Activated CD4-positive, alpha-beta T cell treated with anti-CD3 and anti-CD28 coated beads, Interleukin-2, amount 10 ng/mL, durations not matched to agents 24 days and 14 days (primary cell): ENCODE measurements at regions not wholly inside any gene's neighbourhood (a gene's known extent, or its start where the extent isn't known, plus 50 kb on each side); places are given as distances from the start of the nearest gene placed in this dataset.
A peak's percentile ranks its signal among the peaks of the same experiment; 100 is the strongest.

Source experiments
- DNase-seq: peaks from one replicate; pipeline ENCODE4 v3.0.0; 2022
- H3K27ac Mint-ChIP-seq: one replicate; pipeline ENCODE4 v1.8.0; 2022; ENCODE audit warnings: mild to moderate bottlenecking, mixed read lengths
- H3K27me3 Mint-ChIP-seq: one replicate; pipeline ENCODE4 v1.8.0; 2022; ENCODE audit warnings: mixed read lengths
- H3K36me3 Mint-ChIP-seq: one replicate; pipeline ENCODE4 v1.8.0; 2022; ENCODE audit warnings: low read depth, mild to moderate bottlenecking, mixed read lengths
- H3K4me1 Mint-ChIP-seq: one replicate; pipeline ENCODE4 v1.8.0; 2021; ENCODE audit warnings: mixed read lengths
- H3K4me3 Mint-ChIP-seq: one replicate; pipeline ENCODE4 v1.8.0; 2022; ENCODE audit warnings: mild to moderate bottlenecking, moderate library complexity, mixed read lengths
- H3K9me3 Mint-ChIP-seq: one replicate; pipeline ENCODE4 v1.8.0; 2021; ENCODE audit warnings: mixed read lengths
- intact Hi-C: fragments of 100-400 bp; cut with micrococcal nuclease; formaldehyde crosslinking; loops from one replicate; pipeline ENCODE4 v1.15.1; 2023

DNA sequence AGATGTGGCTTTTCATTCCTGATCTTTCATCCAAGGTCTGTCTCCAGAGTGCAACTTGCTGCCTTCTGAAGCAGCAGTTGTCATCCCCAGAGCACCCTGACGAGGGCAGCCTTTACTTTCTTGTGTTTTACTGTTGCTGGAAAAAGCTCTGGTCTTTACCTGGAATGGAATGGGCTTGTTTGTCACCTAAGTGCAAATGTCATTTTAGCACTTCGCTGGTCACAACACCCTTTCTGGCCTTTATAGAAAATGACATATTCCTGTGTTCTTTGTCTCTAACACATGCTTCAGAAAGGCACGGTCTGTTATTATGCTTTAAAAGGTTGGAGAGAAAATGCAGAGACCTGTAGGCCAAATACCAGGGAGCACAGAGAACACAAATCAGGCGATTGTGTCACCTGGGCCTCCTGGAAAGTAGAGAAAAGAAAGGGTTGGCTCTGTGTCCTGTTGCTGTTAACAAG is 332.7 kb upstream of the IGFBP7 start:
- Mint-ChIP-seq H3K4me1 (no peaks in the 10 kb centered on the region), H3K36me3 (no peaks in the 10 kb centered on the region), H3K27me3 (no peaks in the 10 kb centered on the region), H3K9me3 (no peaks in the 10 kb centered on the region), H3K4me3 (no peak overlapping the region), H3K27ac (no peak overlapping the region)
- intact Hi-C loops, result no loop called here
- peak; percentile 58 for DNase-seq

DNA sequence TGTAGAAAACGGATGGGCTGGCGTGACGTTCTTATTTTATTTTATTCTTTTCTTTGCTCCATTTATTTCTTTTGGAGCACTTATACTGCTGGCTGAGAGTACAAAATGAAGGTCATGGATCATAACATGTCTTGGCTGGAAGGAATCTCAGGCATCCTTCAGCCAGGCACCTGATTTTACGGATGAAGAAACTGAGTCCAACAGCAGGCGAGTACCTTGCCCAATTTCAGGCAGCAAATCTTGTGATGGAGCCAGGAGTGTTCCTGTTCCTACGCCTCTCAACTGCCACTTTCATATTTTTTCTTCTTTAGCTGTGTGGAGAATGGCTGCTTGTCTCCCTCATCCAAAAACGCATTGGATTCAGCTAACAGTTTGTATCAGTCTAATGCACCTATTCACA is 332.1 kb upstream of the IGFBP7 start:
- Mint-ChIP-seq H3K27ac (no peak overlapping the region), H3K9me3 (no peaks in the 10 kb centered on the region), H3K4me3 (no peak overlapping the region), H3K36me3 (no peaks in the 10 kb centered on the region), H3K4me1 (no peaks in the 10 kb centered on the region), H3K27me3 (no peaks in the 10 kb centered on the region)
- intact Hi-C loops, result no loop called here
- DNase-seq, result no peak

DNA sequence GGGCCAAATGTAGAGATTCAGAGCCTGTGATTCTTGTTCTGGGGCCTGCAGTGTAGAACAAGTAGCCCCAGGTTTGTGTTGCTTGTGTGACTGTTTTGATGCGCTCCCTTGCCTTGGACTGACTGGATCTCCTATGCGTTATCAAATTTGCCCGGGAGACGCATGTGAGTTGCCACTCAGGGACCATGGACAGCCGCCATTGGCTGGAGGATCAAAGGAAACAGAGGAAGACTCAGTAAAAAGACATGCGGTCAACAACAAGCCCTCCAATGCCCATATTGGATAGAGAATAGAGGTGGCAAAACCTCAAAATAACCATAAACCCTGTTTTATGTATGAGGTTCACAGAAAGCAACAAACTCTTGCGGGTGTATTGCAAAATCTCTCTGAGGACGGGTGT is 327.5 kb upstream of the IGFBP7 start:
- no peaks in the 10 kb centered on the region for H3K4me1 Mint-ChIP-seq
- H3K9me3 Mint-ChIP-seq, result no peaks in the 10 kb centered on the region
- H3K36me3 Mint-ChIP-seq, result no peaks in the 10 kb centered on the region
- no peak for DNase-seq
- no peak overlapping the region for H3K4me3 Mint-ChIP-seq
- intact Hi-C loops, result no loop called here
- no peak overlapping the region for H3K27ac Mint-ChIP-seq
- no peaks in the 10 kb centered on the region for H3K27me3 Mint-ChIP-seq

DNA sequence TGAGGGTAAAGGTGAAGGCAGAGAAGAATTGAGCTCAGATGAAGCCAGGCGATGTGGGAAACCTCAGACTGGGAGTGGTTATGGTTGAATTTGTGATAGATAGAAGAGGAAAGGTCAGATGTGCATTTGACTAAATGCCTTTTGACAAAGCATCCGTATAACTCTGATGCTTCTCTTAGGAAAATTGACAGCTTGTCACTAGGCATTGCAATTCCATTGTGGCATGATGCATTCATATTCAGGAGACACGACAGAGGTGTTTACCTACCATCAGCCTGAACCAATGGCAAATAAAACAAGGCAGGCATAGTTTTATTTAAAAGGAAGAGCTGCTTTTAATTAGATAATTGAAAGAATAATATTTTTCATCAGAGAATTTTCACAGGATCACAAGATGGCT is 325.1 kb upstream of the IGFBP7 start:
- H3K36me3 Mint-ChIP-seq, result no peaks in the 10 kb centered on the region
- intact Hi-C loops, result no loop called here
- no peaks in the 10 kb centered on the region for H3K4me1 Mint-ChIP-seq
- H3K27me3 Mint-ChIP-seq, result no peaks in the 10 kb centered on the region
- H3K4me3 Mint-ChIP-seq, result no peak overlapping the region
- H3K27ac Mint-ChIP-seq, result no peak overlapping the region
- no peaks in the 10 kb centered on the region for H3K9me3 Mint-ChIP-seq
- no peak for DNase-seq

DNA sequence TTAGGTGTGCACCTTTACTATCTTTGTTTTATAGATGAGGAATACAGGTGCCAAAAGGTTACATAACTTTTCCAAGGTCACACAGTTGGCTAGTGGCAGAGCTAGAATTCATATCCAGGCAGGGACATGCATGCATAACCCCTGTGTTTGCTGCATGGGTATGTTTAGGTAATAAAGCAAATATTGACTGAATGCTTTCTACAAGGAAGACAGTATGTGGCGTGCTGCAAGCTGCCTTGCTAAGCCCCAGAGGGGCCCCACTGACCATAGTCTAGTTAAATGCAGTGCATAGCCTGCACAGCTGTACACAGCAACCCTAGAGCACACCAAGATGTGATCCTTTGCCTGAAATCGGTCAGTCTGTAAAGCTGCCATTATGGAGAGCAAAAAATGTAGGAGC is 320.5 kb upstream of the IGFBP7 start:
- no peaks in the 10 kb centered on the region for H3K4me1 Mint-ChIP-seq
- H3K36me3 Mint-ChIP-seq, result no peaks in the 10 kb centered on the region
- H3K4me3 Mint-ChIP-seq, result no peak overlapping the region
- H3K27ac Mint-ChIP-seq, result no peak overlapping the region
- no peaks in the 10 kb centered on the region for H3K27me3 Mint-ChIP-seq
- no peak for DNase-seq
- intact Hi-C loops, result no loop called here
- no peaks in the 10 kb centered on the region for H3K9me3 Mint-ChIP-seq

DNA sequence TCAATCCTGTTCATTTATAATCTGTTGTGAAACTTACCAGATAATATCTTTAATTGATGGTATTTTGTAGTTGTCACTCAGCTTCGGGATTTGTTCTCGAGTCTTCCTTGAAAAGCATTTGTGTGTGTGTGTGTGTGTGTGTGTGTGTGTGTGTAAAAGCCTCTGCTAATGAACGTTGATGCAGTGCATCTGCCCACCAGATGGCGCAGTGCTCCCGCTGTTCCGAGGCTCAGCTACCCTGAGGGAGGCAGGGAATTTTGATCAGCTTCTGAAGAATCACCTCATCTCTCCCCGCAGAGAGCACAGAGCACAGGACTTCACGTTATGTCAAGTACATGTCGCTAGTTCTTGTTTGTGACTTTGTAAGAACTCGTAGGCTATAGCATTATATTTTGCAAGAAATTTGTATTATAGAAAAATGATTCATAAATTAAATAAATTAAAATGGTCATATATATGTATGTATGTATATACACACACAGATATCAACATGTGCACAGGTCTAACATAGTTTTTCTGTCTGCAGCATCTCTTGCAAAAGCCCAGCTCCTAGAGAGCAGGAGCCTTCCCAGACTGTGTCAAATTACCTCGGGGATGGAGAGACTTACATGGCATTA is 316.7 kb upstream of the IGFBP7 start:
- no peak overlapping the region for H3K27ac Mint-ChIP-seq
- H3K27me3 Mint-ChIP-seq, result no peaks in the 10 kb centered on the region
- no peaks in the 10 kb centered on the region for H3K9me3 Mint-ChIP-seq
- intact Hi-C loops, result loop anchor here (2.0 kb wide), 1 partner anchor 262 kb away; no protein-coding TSS in a partner anchor
- no peaks in the 10 kb centered on the region for H3K36me3 Mint-ChIP-seq
- H3K4me3 Mint-ChIP-seq, result no peak overlapping the region
- peak; percentile 78 for DNase-seq
- H3K4me1 Mint-ChIP-seq, result no peaks in the 10 kb centered on the region

DNA sequence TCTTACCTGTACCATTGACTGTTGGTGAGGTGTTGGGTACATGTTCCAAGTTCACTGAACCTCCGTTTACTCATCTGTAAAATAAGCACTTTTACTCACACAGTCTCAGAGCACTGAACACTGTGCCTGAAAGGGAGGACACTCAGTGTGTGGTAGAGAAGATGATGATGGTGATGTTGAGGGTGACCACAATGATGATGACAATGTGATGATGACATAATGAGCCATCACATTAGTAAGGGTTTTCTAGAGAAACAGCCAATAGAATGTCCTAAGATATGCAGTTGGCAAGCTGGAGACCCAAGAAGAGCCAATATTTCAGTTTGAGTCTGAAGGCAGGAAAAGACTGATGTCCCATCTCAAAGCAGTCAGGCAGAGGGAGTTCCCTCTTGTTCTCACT is 315.4 kb upstream of the IGFBP7 start:
- H3K27me3 Mint-ChIP-seq, result no peaks in the 10 kb centered on the region
- DNase-seq, result no peak
- no peaks in the 10 kb centered on the region for H3K4me1 Mint-ChIP-seq
- H3K36me3 Mint-ChIP-seq, result no peaks in the 10 kb centered on the region
- H3K9me3 Mint-ChIP-seq, result no peaks in the 10 kb centered on the region
- H3K4me3 Mint-ChIP-seq, result no peak overlapping the region
- intact Hi-C loops, result loop anchor here (2.0 kb wide), 1 partner anchor 261 kb away; no protein-coding TSS in a partner anchor
- H3K27ac Mint-ChIP-seq, result no peak overlapping the region

DNA sequence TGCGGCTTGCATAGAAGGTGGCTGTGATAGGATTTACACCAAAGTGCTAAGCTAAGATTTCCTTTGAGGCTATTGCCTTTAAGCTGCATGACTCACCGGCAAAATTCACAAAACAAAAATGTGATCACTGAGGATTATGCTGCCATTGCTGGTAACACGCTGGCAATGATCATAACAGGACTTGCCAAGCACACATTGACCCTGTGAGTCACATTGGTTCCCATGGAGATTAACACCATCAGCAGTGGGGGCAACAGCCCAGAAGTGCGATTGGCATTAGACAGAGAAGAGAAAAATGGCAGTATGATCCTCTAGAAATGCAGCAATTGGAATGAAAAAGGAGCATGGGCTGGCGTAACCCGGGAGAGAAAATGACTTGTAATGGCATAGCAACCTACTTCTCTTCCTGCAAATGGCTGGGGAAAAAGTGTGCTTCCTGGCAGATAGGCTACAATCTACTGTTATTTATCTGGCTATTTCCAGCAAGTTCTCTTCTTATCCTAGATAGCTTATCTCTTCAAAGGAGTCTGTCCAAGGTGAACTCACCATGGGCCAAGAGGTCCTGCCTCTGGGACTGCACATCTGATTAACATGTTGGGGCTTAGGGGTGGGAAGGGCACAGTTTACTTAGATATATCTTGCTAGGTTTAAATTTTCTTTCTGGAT is 314.2 kb upstream of the IGFBP7 start:
- intact Hi-C loops, result no loop called here
- H3K27me3 Mint-ChIP-seq, result no peaks in the 10 kb centered on the region
- no peaks in the 10 kb centered on the region for H3K36me3 Mint-ChIP-seq
- no peak overlapping the region for H3K4me3 Mint-ChIP-seq
- H3K27ac Mint-ChIP-seq, result no peak overlapping the region
- no peak for DNase-seq
- no peaks in the 10 kb centered on the region for H3K4me1 Mint-ChIP-seq
- H3K9me3 Mint-ChIP-seq, result no peaks in the 10 kb centered on the region

DNA sequence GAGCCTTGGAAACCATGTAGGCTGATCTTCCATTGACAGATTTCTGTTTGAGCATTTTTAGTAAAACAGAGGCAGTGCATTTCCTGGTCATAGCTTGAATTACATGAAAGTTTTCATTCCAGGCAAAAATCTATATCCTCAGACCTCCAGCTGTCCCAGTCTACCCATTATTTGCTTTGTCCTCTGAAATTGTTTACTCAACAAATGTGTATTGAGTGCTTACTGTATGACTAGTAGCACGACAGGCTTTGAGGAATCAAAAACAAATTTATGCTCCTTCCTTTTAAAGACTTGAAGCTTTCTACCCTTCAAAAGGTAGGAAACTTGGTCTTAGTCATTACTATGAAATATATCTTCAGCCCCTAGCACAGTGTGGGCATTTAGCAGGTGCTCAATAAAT is 307.9 kb upstream of the IGFBP7 start:
- Mint-ChIP-seq H3K27me3 (no peaks in the 10 kb centered on the region), H3K9me3 (no peaks in the 10 kb centered on the region), H3K36me3 (no peaks in the 10 kb centered on the region), H3K27ac (no peak overlapping the region), H3K4me3 (no peak overlapping the region), H3K4me1 (no peaks in the 10 kb centered on the region)
- intact Hi-C loops, result no loop called here
- no peak for DNase-seq

DNA sequence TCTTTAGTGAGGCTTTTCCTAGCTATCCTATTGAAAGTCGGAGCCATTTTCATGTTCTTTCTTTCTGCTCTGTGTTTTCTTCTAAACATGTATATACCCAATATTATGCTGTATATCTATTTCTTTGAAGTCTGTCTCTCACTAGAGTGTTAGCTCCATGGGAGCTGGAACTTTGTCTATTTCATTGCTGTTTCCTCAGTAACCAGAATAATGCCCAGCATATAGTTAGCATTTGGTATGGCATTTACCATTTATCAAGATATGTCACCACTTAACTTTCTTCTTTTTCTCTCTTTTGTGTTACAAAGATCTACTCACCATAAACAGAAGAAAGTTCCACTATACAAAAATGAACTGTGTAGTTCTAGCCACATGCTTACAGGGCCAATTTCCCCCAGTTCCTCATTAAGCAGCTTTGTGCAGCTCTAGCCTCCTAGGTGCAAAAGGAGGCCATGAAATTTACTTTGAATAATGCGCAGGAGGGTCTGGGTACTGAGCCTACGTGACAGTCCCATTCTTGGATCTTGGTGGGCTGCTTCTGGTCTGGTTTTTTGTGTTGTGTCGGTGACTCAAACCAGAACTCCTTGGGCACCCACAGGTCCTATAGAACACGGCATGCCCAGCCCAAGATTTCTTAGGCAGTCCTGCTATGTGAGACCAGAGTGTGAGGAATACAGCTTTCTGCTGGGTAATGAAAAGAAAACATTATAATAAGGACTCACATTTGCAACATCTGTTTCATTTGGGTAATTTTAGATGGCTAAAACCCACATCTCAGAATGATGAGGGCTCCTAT is 302.3 kb upstream of the IGFBP7 start:
- H3K4me1 Mint-ChIP-seq, result no peaks in the 10 kb centered on the region
- H3K27me3 Mint-ChIP-seq, result no peaks in the 10 kb centered on the region
- no peak overlapping the region for H3K27ac Mint-ChIP-seq
- H3K4me3 Mint-ChIP-seq, result no peak overlapping the region
- intact Hi-C loops, result no loop called here
- DNase-seq, result no peak
- H3K36me3 Mint-ChIP-seq, result no peaks in the 10 kb centered on the region
- H3K9me3 Mint-ChIP-seq, result no peaks in the 10 kb centered on the region

DNA sequence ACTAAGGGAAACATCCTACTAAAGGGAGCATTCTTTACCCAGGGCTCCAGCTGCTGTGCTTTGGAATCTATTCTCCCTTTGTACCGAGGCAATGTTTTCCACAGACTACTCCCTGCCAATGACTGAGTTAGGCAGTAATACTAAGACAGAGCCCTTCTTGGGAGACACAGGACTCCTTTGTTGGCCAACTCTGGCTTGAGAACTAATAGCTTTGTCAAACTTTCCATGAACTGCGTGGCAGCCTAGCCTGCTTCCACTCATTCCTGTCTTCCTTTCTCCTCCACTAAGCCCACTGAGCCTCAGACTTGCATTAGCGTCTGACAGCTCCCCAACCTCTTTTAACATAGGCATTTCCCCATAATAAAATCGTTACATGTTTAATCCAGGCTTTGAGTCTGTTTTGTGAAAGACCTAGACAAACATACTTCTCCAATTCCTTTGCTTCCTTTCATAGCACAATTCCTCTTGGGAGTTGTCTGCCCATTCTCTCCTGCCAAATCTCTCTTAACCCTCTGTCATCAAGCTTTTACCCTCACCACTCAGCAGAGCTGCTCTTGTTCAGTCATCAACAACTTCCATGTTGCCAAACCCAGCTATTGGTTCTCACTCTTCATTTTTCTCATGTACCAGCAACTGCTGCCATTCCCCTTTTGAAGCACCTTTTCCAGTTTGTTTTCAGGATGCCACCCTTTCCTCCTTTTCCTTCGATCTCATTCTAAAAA is 300.3 kb upstream of the IGFBP7 start:
- no peak overlapping the region for H3K4me3 Mint-ChIP-seq
- H3K36me3 Mint-ChIP-seq, result no peaks in the 10 kb centered on the region
- no peaks in the 10 kb centered on the region for H3K27me3 Mint-ChIP-seq
- no peak for DNase-seq
- H3K4me1 Mint-ChIP-seq, result no peaks in the 10 kb centered on the region
- intact Hi-C loops, result no loop called here
- H3K27ac Mint-ChIP-seq, result no peak overlapping the region
- H3K9me3 Mint-ChIP-seq, result no peaks in the 10 kb centered on the region

DNA sequence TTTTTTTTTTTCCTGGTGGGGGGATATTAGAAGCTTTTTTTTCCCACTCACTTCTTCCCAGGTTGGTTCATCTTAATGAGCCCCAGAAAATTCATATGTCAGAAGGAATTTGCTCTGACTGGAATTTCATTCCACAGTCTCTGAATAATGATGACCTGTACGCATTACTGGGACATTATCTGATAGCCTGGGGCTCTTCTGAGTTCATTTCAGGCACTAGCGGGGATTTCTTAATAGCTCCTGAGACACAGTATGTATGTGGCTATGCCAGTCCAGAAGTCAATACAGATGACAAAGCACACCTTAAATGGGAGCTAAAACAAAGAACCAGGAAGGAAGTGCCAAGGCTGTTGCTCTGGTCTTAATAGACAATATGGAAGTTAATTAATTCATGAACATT is 295.2 kb upstream of the IGFBP7 start:
- no peaks in the 10 kb centered on the region for H3K36me3 Mint-ChIP-seq
- no peak overlapping the region for H3K27ac Mint-ChIP-seq
- intact Hi-C loops, result no loop called here
- no peaks in the 10 kb centered on the region for H3K27me3 Mint-ChIP-seq
- no peak for DNase-seq
- H3K4me1 Mint-ChIP-seq, result no peaks in the 10 kb centered on the region
- H3K9me3 Mint-ChIP-seq, result no peaks in the 10 kb centered on the region
- no peak overlapping the region for H3K4me3 Mint-ChIP-seq

DNA sequence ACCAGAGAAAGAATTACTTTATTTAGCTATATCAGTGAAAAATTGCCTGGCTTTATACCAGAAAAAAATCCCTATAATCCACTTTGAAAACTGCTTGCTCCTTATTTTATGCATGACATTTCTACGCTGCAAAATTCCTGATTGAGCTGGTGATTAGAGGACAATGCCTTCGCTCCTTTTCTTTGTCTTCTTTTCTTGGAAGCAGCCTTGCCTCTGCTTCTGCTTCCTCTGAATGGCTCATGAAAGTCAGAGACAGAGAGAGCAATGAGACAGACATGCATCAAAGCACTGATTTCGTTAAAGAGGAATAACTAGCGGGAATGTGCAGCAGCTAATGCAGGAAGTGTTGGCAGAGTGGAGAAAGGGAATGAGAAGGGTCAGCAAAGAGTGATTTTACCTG is 294.3 kb upstream of the IGFBP7 start:
- no peak for DNase-seq
- Mint-ChIP-seq H3K4me3 (no peak overlapping the region), H3K27me3 (no peaks in the 10 kb centered on the region), H3K9me3 (no peaks in the 10 kb centered on the region), H3K36me3 (no peaks in the 10 kb centered on the region), H3K27ac (no peak overlapping the region), H3K4me1 (no peaks in the 10 kb centered on the region)
- intact Hi-C loops, result no loop called here

DNA sequence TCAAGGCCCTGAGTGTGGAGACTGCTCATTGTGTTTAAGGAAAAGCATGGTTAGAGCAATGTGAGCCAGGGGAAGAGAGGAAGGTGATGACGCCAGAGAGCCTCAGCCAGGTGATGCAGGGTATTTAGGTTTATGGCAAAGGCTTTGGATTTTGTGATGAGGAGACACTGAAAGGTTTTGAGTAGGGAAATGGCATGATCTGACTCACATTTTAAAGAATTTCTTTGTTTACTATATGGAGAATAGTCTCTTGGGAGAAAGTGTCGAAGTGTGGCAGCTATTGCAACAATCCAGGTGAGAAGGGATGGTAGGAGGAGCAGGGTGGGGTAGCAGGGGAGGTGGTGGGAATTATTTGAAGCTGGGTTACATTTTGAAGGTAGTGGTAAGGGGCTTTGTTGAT is 293.4 kb upstream of the IGFBP7 start:
- Mint-ChIP-seq H3K27me3 (no peaks in the 10 kb centered on the region), H3K9me3 (no peaks in the 10 kb centered on the region), H3K27ac (no peak overlapping the region), H3K4me3 (no peak overlapping the region), H3K36me3 (no peaks in the 10 kb centered on the region), H3K4me1 (no peaks in the 10 kb centered on the region)
- intact Hi-C loops, result no loop called here
- DNase-seq, result no peak
